Neural cell (in vitro differentiated cells): ENCODE measurements at regions not wholly inside any gene's neighbourhood (a gene's known extent, or its start where the extent isn't known, plus 50 kb on each side); places are given as distances from the start of the nearest gene placed in this dataset.

ENCODE experiments used
- H2AFZ ChIP-seq: fragments of 200-600, 300-800 bp; sonication (generic), shearing (Covaris generic); 2 replicates; pipeline ENCODE4 v1.6.0; 2014; ENCODE audit warnings: low read depth, mild to moderate bottlenecking, antibody characterized with exemption, low read length, moderate library complexity
- H3F3A ChIP-seq: fragments of 200-600 bp; shearing (Covaris generic); 2 replicates; pipeline ENCODE4 v1.6.1; 2016; ENCODE audit warnings: mild to moderate bottlenecking, moderate library complexity, mixed read lengths, antibody characterized with exemption, low read length; ENCODE audit not compliant: insufficient read depth, poor library complexity, severe bottlenecking
- H3K27ac ChIP-seq: fragments of 200-600, 300-800 bp; sonication (generic), shearing (Covaris generic); 2 replicates; pipeline ENCODE4 v1.5.1; 2014; ENCODE audit warnings: mild to moderate bottlenecking, low read length, moderate library complexity
- H3K27me3 ChIP-seq: fragments of 300-800, 200-600 bp; sonication (generic), shearing (Covaris generic); 2 replicates; pipeline ENCODE4 v1.6.0; 2014; ENCODE audit warnings: mild to moderate bottlenecking, low read depth, low read length, moderate library complexity; ENCODE audit not compliant: insufficient read depth
- H3K36me3 ChIP-seq: fragments of 300-800, 200-600 bp; sonication (generic), shearing (Covaris generic); 2 replicates; pipeline ENCODE4 v1.5.1; 2014; ENCODE audit warnings: mild to moderate bottlenecking, antibody characterized with exemption, low read length, moderate library complexity; ENCODE audit not compliant: insufficient read depth
- H3K4me2 ChIP-seq: fragments of 300-800, 200-600 bp; sonication (generic), shearing (Covaris generic); 2 replicates; pipeline ENCODE4 v1.6.0; 2014; ENCODE audit warnings: mild to moderate bottlenecking, low read length
- H3K4me3 ChIP-seq: fragments of 300-800, 200-600 bp; sonication (generic), shearing (Covaris generic); 2 replicates; pipeline ENCODE4 v1.5.1; 2014; ENCODE audit warnings: mild to moderate bottlenecking, low read length, moderate library complexity
- H3K79me2 ChIP-seq: fragments of 200-600 bp; shearing (Covaris generic); replicated peaks from 2 replicates; pipeline ENCODE4 v1.6.0; 2014; ENCODE audit warnings: mild to moderate bottlenecking, low read length, moderate library complexity; ENCODE audit not compliant: insufficient read depth
- H3K9ac ChIP-seq: fragments of 300-800, 200-600 bp; sonication (generic), shearing (Covaris generic); 2 replicates; pipeline ENCODE4 v1.6.1; 2016; ENCODE audit warnings: mild to moderate bottlenecking, low read length, mixed read lengths
- H3K9me2 ChIP-seq: fragments of 200-600 bp; shearing (Covaris generic); 2 replicates; pipeline ENCODE4 v1.6.1; 2016; ENCODE audit warnings: mild to moderate bottlenecking, low read length, mixed read lengths; ENCODE audit not compliant: insufficient read depth
- H3K9me3 ChIP-seq: fragments of 200-600, 300-800 bp; sonication (generic), shearing (Covaris generic); 2 replicates; pipeline ENCODE4 v1.6.1; 2016; ENCODE audit warnings: mild to moderate bottlenecking, mixed run types, low read length, moderate library complexity, mixed read lengths
- H4K20me1 ChIP-seq: fragments of 200-600 bp; shearing (Covaris generic); 2 replicates; pipeline ENCODE4 v1.6.1; 2016; ENCODE audit warnings: mild to moderate bottlenecking, mixed run types; ENCODE audit not compliant: insufficient read depth
- EP300 ChIP-seq: fragments of 450-650 bp; conservative IDR thresholded peaks from 2 replicates; pipeline ENCODE4 v1.6.1; 2014; ENCODE audit warnings: antibody characterized with exemption, mild to moderate bottlenecking, moderate library complexity; ENCODE audit not compliant: poor library complexity, severe bottlenecking
- EZH2 ChIP-seq: fragments of 200-600, 300-800 bp; shearing (Covaris generic), sonication (generic); IDR thresholded peaks from 2 replicates; pipeline ENCODE4 v1.6.1; 2014; ENCODE audit warnings: antibody characterized with exemption, low read length, borderline replicate concordance, mild to moderate bottlenecking; ENCODE audit not compliant: insufficient read depth, poor library complexity, severe bottlenecking
- MXI1 ChIP-seq: fragments of 450-650 bp; conservative IDR thresholded peaks from 2 replicates; pipeline ENCODE4 v1.6.1; 2014; ENCODE audit warnings: antibody characterized with exemption, mild to moderate bottlenecking; ENCODE audit not compliant: poor library complexity, severe bottlenecking
- POLR2AphosphoS5 ChIP-seq: IDR thresholded peaks from 2 replicates; pipeline ENCODE4 v1.6.1; 2012
- RAD21 ChIP-seq: fragments of 450-650 bp; conservative IDR thresholded peaks from 2 replicates; pipeline ENCODE4 v1.6.1; 2014; ENCODE audit warnings: antibody characterized with exemption, mild to moderate bottlenecking, moderate library complexity
- SMC3 ChIP-seq: fragments of 450-650 bp; conservative IDR thresholded peaks from 2 replicates; pipeline ENCODE4 v1.6.1; 2014; ENCODE audit warnings: antibody characterized with exemption, mild to moderate bottlenecking, moderate library complexity; ENCODE audit not compliant: poor library complexity
- TAF1 ChIP-seq: IDR thresholded peaks from 2 replicates; pipeline ENCODE4 v1.6.1; 2012; ENCODE audit warnings: low read depth
- TF ChIP-seq, protein P1 (sequence below): fragments of 450-650 bp; IDR thresholded peaks from 2 replicates; pipeline ENCODE4 v1.5.1; 2014; ENCODE audit warnings: antibody characterized with exemption, mild to moderate bottlenecking, moderate library complexity; ENCODE audit not compliant: poor library complexity, severe bottlenecking
- TF ChIP-seq, protein P2 (sequence below): IDR thresholded peaks from 2 replicates; pipeline ENCODE4 v1.6.1; 2012; ENCODE audit warnings: borderline replicate concordance

DNA sequence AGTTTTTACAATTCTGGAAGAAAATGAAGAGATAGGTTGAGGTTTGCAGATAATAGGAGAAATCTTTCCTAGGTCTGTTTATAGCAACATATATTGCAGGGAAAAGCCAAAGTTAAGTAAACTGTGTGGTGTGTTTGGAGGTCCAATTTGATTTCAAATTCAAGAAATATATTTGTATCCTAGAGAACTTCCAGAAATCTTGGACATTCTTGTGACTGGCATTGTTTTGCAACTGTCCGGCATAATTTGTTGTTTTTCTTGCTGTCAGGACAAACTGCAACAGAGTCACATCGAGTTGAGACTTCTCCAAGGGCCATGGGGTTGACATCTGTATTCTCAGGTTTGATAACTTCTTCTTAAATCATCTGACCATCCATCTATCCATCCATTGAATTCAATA lies 170.9 kb upstream of the ZEB2 start:
- H3K36me3 ChIP-seq: no peaks in the 10 kb centered on the region
- H3F3A ChIP-seq: no peaks in the 10 kb centered on the region
- no peaks in the 10 kb centered on the region for H3K9me2 ChIP-seq
- H3K27me3 ChIP-seq: no peaks in the 10 kb centered on the region
- H3K4me2 ChIP-seq: no peak overlapping the region
- no peaks in the 10 kb centered on the region for H4K20me1 ChIP-seq
- no peak overlapping the region for H3K9ac ChIP-seq
- no peak overlapping the region for H3K27ac ChIP-seq
- TF ChIP-seq SMC3: no peak
- TF ChIP-seq, protein P1, sequence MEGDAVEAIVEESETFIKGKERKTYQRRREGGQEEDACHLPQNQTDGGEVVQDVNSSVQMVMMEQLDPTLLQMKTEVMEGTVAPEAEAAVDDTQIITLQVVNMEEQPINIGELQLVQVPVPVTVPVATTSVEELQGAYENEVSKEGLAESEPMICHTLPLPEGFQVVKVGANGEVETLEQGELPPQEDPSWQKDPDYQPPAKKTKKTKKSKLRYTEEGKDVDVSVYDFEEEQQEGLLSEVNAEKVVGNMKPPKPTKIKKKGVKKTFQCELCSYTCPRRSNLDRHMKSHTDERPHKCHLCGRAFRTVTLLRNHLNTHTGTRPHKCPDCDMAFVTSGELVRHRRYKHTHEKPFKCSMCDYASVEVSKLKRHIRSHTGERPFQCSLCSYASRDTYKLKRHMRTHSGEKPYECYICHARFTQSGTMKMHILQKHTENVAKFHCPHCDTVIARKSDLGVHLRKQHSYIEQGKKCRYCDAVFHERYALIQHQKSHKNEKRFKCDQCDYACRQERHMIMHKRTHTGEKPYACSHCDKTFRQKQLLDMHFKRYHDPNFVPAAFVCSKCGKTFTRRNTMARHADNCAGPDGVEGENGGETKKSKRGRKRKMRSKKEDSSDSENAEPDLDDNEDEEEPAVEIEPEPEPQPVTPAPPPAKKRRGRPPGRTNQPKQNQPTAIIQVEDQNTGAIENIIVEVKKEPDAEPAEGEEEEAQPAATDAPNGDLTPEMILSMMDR: no peak
- no peak for TF ChIP-seq TAF1
- no peak for TF ChIP-seq MXI1
- TF ChIP-seq EZH2: no peak
- TF ChIP-seq POLR2AphosphoS5: no peak
- TF ChIP-seq RAD21: no peak
- TF ChIP-seq EP300: no peak
- TF ChIP-seq, protein P2, sequence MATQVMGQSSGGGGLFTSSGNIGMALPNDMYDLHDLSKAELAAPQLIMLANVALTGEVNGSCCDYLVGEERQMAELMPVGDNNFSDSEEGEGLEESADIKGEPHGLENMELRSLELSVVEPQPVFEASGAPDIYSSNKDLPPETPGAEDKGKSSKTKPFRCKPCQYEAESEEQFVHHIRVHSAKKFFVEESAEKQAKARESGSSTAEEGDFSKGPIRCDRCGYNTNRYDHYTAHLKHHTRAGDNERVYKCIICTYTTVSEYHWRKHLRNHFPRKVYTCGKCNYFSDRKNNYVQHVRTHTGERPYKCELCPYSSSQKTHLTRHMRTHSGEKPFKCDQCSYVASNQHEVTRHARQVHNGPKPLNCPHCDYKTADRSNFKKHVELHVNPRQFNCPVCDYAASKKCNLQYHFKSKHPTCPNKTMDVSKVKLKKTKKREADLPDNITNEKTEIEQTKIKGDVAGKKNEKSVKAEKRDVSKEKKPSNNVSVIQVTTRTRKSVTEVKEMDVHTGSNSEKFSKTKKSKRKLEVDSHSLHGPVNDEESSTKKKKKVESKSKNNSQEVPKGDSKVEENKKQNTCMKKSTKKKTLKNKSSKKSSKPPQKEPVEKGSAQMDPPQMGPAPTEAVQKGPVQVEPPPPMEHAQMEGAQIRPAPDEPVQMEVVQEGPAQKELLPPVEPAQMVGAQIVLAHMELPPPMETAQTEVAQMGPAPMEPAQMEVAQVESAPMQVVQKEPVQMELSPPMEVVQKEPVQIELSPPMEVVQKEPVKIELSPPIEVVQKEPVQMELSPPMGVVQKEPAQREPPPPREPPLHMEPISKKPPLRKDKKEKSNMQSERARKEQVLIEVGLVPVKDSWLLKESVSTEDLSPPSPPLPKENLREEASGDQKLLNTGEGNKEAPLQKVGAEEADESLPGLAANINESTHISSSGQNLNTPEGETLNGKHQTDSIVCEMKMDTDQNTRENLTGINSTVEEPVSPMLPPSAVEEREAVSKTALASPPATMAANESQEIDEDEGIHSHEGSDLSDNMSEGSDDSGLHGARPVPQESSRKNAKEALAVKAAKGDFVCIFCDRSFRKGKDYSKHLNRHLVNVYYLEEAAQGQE: no peak
- H2AFZ ChIP-seq: no peak overlapping the region
- no peaks in the 10 kb centered on the region for H3K79me2 ChIP-seq
- H3K4me3 ChIP-seq: no peak overlapping the region
- H3K9me3 ChIP-seq: no peaks in the 10 kb centered on the region

DNA sequence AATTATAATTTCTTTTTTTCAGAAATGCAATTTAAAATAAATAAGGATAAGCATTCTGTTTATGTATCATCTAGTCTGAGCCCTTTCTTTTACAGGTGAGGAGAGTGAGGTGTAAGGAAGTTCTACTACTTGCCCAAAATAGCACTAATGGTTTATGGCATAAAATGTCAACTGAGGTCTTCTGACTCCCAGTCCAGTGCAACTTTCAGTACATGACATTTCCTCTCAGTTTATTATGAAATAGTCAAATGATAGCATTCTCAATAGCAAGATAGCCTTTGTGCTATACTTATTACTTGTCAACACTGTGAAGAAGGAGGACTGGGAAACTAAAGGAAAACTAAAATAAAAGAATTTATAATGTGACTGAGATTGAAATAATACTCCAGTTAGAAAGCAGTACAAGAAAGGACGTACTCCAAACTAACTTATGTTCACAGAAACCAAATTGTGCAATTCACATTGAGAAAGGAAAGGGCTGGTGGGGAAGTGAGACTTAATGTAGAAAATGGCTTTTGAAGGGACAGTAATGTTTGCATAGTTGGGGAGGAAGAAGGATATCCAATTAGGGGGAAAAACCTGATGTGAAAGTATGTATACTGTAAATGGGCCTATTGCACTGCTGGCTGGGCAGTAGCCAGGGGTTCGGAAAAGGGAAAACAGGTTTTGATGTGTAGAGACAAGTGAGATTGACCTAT lies 166.7 kb upstream of the ZEB2 start:
- H3F3A ChIP-seq: no peaks in the 10 kb centered on the region
- no peaks in the 10 kb centered on the region for H3K9me2 ChIP-seq
- H3K27me3 ChIP-seq: no peaks in the 10 kb centered on the region
- H3K9ac ChIP-seq: no peak overlapping the region
- H3K4me2 ChIP-seq: no peak overlapping the region
- H4K20me1 ChIP-seq: no peaks in the 10 kb centered on the region
- no peak for TF ChIP-seq POLR2AphosphoS5
- no peak for TF ChIP-seq RAD21
- no peak for TF ChIP-seq TAF1
- TF ChIP-seq EP300: no peak
- TF ChIP-seq, protein P1: no peak
- TF ChIP-seq EZH2: no peak
- TF ChIP-seq, protein P2: no peak
- no peak for TF ChIP-seq SMC3
- no peak for TF ChIP-seq MXI1
- H2AFZ ChIP-seq: no peak overlapping the region
- no peaks in the 10 kb centered on the region for H3K79me2 ChIP-seq
- H3K9me3 ChIP-seq: no peaks in the 10 kb centered on the region
- no peaks in the 10 kb centered on the region for H3K36me3 ChIP-seq
- no peak overlapping the region for H3K4me3 ChIP-seq
- H3K27ac ChIP-seq: no peak overlapping the region
